PC-3 (cell line): ENCODE measurements at regions not wholly inside any gene's neighbourhood (a gene's known extent, or its start where the extent isn't known, plus 50 kb on each side); places are given as distances from the start of the nearest gene placed in this dataset.
A peak's percentile ranks its signal among the peaks of the same experiment; 100 is the strongest.

Experiments used
- ATAC-seq: fragments of 200-7000 bp; cut with Tn5 transposase; 2 replicates; pipeline ENCODE4 v1.9.1; 2020; ENCODE audit warnings: mild to moderate bottlenecking, moderate library complexity
- BruUV-seq: library from RNA; stranded (reverse); fragments of 400-500 nt; replicated peaks from 2 replicates; lab custom pipeline; 2021; lab: Mats Ljungman, UMichigan
- CTCF ChIA-PET: fragments of 300-600 bp; sonication (Branson Sonifier 250); formaldehyde crosslinking; loops from one replicate; lab custom pipeline; 2022; ENCODE audit warnings: antibody characterized with exemption; lab: Charles Lee
- POLR2A ChIA-PET: fragments of 300-600 bp; sonication (Branson Sonifier 250); formaldehyde crosslinking; loops from one replicate; lab custom pipeline; 2022; ENCODE audit warnings: antibody characterized with exemption; ENCODE audit not compliant: unreplicated experiment; lab: Charles Lee
- DNase-seq: peaks from one replicate; pipeline ENCODE4 v3.0.0-alpha.2; 2015
- H2AFZ ChIP-seq: fragments of 300-600 bp; sonication (generic); 2 replicates; pipeline ENCODE4 v1.6.0; 2016; ENCODE audit warnings: antibody characterized with exemption, low read length
- H3F3A ChIP-seq: fragments of 300-600 bp; sonication (generic); one replicate; pipeline ENCODE4 v1.6.0; 2017; ENCODE audit warnings: antibody characterized with exemption, low read length, control low read depth, mild to moderate bottlenecking; ENCODE audit not compliant: unreplicated experiment
- H3K27ac ChIP-seq: fragments of 300-600 bp; sonication (generic); 2 replicates; pipeline ENCODE4 v1.5.1; 2016; ENCODE audit warnings: mild to moderate bottlenecking, low read length
- H3K27me3 ChIP-seq: fragments of 300-600 bp; sonication (generic); 2 replicates; pipeline ENCODE4 v1.6.1; 2016; ENCODE audit warnings: low read length, mixed read lengths
- H3K36me3 ChIP-seq: fragments of 300-600 bp; sonication (generic); 2 replicates; pipeline ENCODE4 v1.6.1; 2016; ENCODE audit warnings: low read depth, mixed run types, low read length, mixed read lengths
- H3K4me1 ChIP-seq: fragments of 300-600 bp; sonication (generic); 2 replicates; pipeline ENCODE4 v1.5.1; 2016; ENCODE audit warnings: low read length; ENCODE audit not compliant: insufficient read depth
- H3K4me2 ChIP-seq: fragments of 300-600 bp; sonication (generic); 2 replicates; pipeline ENCODE4 v1.6.0; 2016; ENCODE audit warnings: low read length
- H3K4me3 ChIP-seq: fragments of 300-600 bp; sonication (generic); 2 replicates; pipeline ENCODE4 v1.5.1; 2016; ENCODE audit warnings: mild to moderate bottlenecking, low read length, mixed read lengths
- H3K79me2 ChIP-seq: fragments of 300-600 bp; sonication (generic); 2 replicates; pipeline ENCODE4 v1.6.1; 2017; ENCODE audit warnings: low read length, mixed read lengths
- H3K9ac ChIP-seq: fragments of 300-600 bp; sonication (generic); 2 replicates; pipeline ENCODE4 v1.6.0; 2016; ENCODE audit warnings: mild to moderate bottlenecking, low read length
- H3K9me2 ChIP-seq: fragments of 300-600 bp; sonication (generic); replicated peaks from 2 replicates; pipeline ENCODE4 v1.6.1; 2016; ENCODE audit warnings: mixed run types, low read length, mixed read lengths
- H3K9me3 ChIP-seq: fragments of 300-600 bp; sonication (generic); 2 replicates; pipeline ENCODE4 v1.6.1; 2016; ENCODE audit warnings: low read length, mixed read lengths
- H4K20me1 ChIP-seq: fragments of 300-600 bp; sonication (generic); 2 replicates; pipeline ENCODE4 v1.6.1; 2016; ENCODE audit warnings: low read length, mixed read lengths
- CTCF ChIP-seq: fragments of 300-600 bp; sonication (generic); conservative IDR thresholded peaks from 2 replicates; pipeline ENCODE4 v1.5.1; 2017; ENCODE audit warnings: antibody characterized with exemption, low read depth, mild to moderate bottlenecking, low read length
- EZH2 ChIP-seq: fragments of 300-600 bp; sonication (generic); IDR thresholded peaks from one replicate; pipeline ENCODE4 v1.6.1; 2017; ENCODE audit warnings: antibody characterized with exemption, mild to moderate bottlenecking, low read length; ENCODE audit not compliant: unreplicated experiment
- EZH2phosphoT487 ChIP-seq: fragments of 300-600 bp; sonication (generic); IDR thresholded peaks from 2 replicates; pipeline ENCODE4 v1.6.1; 2018; ENCODE audit warnings: mild to moderate bottlenecking, antibody characterized with exemption, low read length, borderline replicate concordance
- intact Hi-C: fragments of 100-400 bp; cut with micrococcal nuclease; formaldehyde crosslinking; loops from 2 replicates; pipeline ENCODE4 v1.9.0; 2023

DNA sequence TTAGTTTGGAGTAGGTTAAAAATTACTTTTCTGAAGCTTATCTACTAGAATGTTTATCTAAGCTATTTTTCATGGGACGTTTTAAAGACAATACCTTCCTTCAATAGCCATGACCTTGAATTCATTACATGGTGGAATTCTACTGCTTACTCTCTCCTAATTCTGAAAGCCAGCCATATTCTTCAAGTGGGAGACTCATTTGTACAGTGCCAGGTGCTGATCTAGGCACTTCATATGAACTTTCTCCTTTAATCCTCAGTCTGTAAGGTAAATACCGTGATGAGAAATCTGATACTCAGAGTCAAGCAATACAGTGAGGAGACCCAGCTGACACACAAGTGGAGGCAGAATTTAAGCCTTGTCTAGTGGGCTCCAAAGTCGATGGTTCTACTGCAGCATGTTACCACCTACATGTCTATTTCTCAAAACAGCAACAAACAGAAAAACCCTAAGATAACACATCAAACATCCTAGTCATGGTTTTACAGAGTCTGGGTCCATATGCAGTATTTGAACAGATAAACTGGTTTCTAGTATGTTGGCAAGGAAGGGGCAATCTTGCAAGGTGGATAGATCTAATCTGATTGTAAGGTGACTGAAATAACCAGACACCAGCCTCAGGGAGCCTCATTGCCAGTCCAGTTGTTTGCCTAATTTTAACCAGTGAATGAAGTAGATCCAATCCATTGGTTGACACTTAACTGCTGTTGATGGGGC is 243.7 kb downstream of the PIK3R1 start:
- no peak for TF ChIP-seq EZH2
- no peak for TF ChIP-seq CTCF
- no peak for TF ChIP-seq EZH2phosphoT487
- ChIA-PET CTCF (no interaction called here), POLR2A (no interaction called here)
- Histone ChIP-seq H3K9me2 (no peaks in the 10 kb centered on the region), H4K20me1 (no peaks in the 10 kb centered on the region), H3K36me3 (no peaks in the 10 kb centered on the region), H3F3A (no peaks in the 10 kb centered on the region), H3K9ac (no peak overlapping the region), H3K27ac (no peak overlapping the region), H3K4me2 (no peak overlapping the region), H3K4me3 (no peak overlapping the region), H2AFZ (no peak overlapping the region), H3K27me3 (no peaks in the 10 kb centered on the region), H3K4me1 (peaks cover 19% of the 10 kb centered on the region; the same call in 1 of the 2 replicates), H3K9me3 (no peaks in the 10 kb centered on the region), H3K79me2 (no peaks in the 10 kb centered on the region)
- no TSS peak for BruUV-seq
- ATAC-seq (no peak), DNase-seq (no peak)
- intact Hi-C loops = no loop called here

DNA sequence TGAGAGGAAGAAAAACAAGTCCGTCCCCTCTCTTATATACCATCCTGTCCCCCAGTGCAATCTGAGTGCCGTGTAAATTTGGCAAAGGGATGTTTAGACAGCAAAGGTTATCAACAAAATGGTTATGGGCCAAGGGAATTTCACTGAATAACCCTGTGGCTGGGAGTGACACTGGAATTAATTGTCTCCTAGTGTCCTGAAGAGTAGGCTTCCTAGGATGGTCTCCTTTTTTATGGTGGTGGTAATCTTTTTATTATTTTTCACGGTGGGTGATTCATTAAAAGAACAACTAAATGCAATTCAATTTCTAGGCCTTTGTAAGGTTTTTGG is 244.2 kb downstream of the PIK3R1 start:
- no peak overlapping the region for H3K27ac ChIP-seq
- no peaks in the 10 kb centered on the region for H3F3A ChIP-seq
- H3K9ac ChIP-seq = no peak overlapping the region
- POLR2A ChIA-PET = no interaction called here
- H3K4me2 ChIP-seq = no peak overlapping the region
- CTCF ChIA-PET = no interaction called here
- no peaks in the 10 kb centered on the region for H3K79me2 ChIP-seq
- no TSS peak for BruUV-seq
- no peak for TF ChIP-seq EZH2
- no peaks in the 10 kb centered on the region for H3K9me3 ChIP-seq
- no peak overlapping the region for H2AFZ ChIP-seq
- no peaks in the 10 kb centered on the region for H4K20me1 ChIP-seq
- H3K9me2 ChIP-seq = no peaks in the 10 kb centered on the region
- H3K4me3 ChIP-seq = no peak overlapping the region
- intact Hi-C loops = loop anchor here (1.0 kb wide), 1 partner anchor 173 kb away; no protein-coding TSS in a partner anchor
- DNase-seq (no peak), ATAC-seq (no peak)
- H3K36me3 ChIP-seq = no peaks in the 10 kb centered on the region
- H3K4me1 ChIP-seq = peaks cover 19% of the 10 kb centered on the region; the same call in 1 of the 2 replicates
- no peaks in the 10 kb centered on the region for H3K27me3 ChIP-seq

GRCh38 chr5:68460147-68460798 is 244.7 kb downstream of the PIK3R1 start:
- BruUV-seq = no TSS peak
- H4K20me1 ChIP-seq = no peaks in the 10 kb centered on the region
- ChIA-PET CTCF (no interaction called here), POLR2A (no interaction called here)
- TF ChIP-seq CTCF = peak; percentile 53
- TF ChIP-seq EZH2phosphoT487 = no peak
- TF ChIP-seq EZH2 = no peak
- no peaks in the 10 kb centered on the region for H3K9me3 ChIP-seq
- H3K9me2 ChIP-seq = no peaks in the 10 kb centered on the region
- no peak overlapping the region for H3K9ac ChIP-seq
- no peaks in the 10 kb centered on the region for H3K36me3 ChIP-seq
- H3K4me1 ChIP-seq = peaks cover 19% of the 10 kb centered on the region; the same call in 1 of the 2 replicates
- no peak overlapping the region for H3K4me3 ChIP-seq
- H3F3A ChIP-seq = no peaks in the 10 kb centered on the region
- intact Hi-C loops = loop anchor here (1.0 kb wide), 1 partner anchor 174 kb away; no protein-coding TSS in a partner anchor
- no peak overlapping the region for H3K27ac ChIP-seq
- H3K4me2 ChIP-seq = no peak overlapping the region
- ATAC-seq (no peak), DNase-seq (peak; percentile 46)
- H3K27me3 ChIP-seq = no peaks in the 10 kb centered on the region
- H3K79me2 ChIP-seq = no peaks in the 10 kb centered on the region
- H2AFZ ChIP-seq = no peak overlapping the region
